Adrenal gland (tissue), 9 donors: ENCODE measurements at regions not wholly inside any gene's neighbourhood (a gene's known extent, or its start where the extent isn't known, plus 50 kb on each side); places are given as distances from the start of the nearest gene placed in this dataset.

ENCODE experiments used
- DNase-seq, 7 donors: peaks; one replicate each; pipeline ENCODE4 v3.0.0-alpha.2; 2019 to 2020
- H3K27ac ChIP-seq, 5 donors: fragments of 200-600 bp; sonication (generic) in 4 of 5; 1 replicate in 3 of 5; 2 replicates in 2 of 5; pipeline versions ENCODE4 v1.5.1 to v1.8.0; 2016 to 2020; ENCODE audit warnings: mild to moderate bottlenecking in 1 of 5
- H3K27me3 ChIP-seq: fragments of 200-600 bp; 2 replicates; pipeline ENCODE4 v1.8.0; 2021
- H3K36me3 ChIP-seq, 2 donors: fragments of 200-600 bp; replicated peaks in 1 of 2; 1 replicate in 1 of 2; 2 replicates in 1 of 2; pipeline versions ENCODE4 v1.5.1 to v1.8.0; 2018 to 2022
- H3K4me1 ChIP-seq, 2 donors: fragments of 200-600 bp; replicated peaks in 1 of 2; 1 replicate in 1 of 2; 2 replicates in 1 of 2; pipeline versions ENCODE4 v1.5.1 to v1.8.0; 2018 to 2021
- H3K4me3 ChIP-seq, 4 donors: fragments of 200-600 bp; sonication (generic) in 3 of 4; one replicate each; pipeline ENCODE4 v1.5.1; 2016 to 2018
- H3K9me3 ChIP-seq, 3 donors: fragments of 200-600 bp; sonication (generic) in 1 of 3; replicated peaks in 1 of 3; 1 replicate in 2 of 3; 2 replicates in 1 of 3; pipeline versions ENCODE4 v1.5.1 to v1.8.0; 2016 to 2021
- POLR2A ChIP-seq, 2 donors: fragments of 450-650 bp; IDR thresholded peaks; one replicate each; pipeline ENCODE4 v1.6.1; 2017; ENCODE audit warnings: antibody characterized with exemption in 2 of 2, mild to moderate bottlenecking in 2 of 2, moderate library complexity in 1 of 2
- WGBS, 4 donors: extraction: QIAGEN DNeasy Blood & Tissue Kit in 2 of 4; methylation state at CpG; one replicate each; pipeline versions ENCODE4 v1.1.5 to v1.1.7; 2013 to 2017; 5-methylcytosine and 5-hydroxymethylcytosine counted together
- intact Hi-C, 2 donors: fragments of 100-400 bp; cut with DNase I; formaldehyde crosslinking; loops; one replicate each; pipeline versions ENCODE4 v1.14.1 to v1.15.0; 2022 to 2023
- TF ChIP-seq, protein P1 (sequence below), 6 experiments: fragments of 450-650 bp in 4 of 6; fragments of 200-600 bp in 2 of 6; sonication (generic) in 1 of 6; IDR thresholded peaks; 1 replicate in 5 of 6; 2 replicates in 1 of 6; pipeline versions ENCODE4 v1.5.1 to v1.8.0; 2016 to 2021; ENCODE audit warnings: antibody characterized with exemption in 6 of 6, mild to moderate bottlenecking in 2 of 6, moderate library complexity in 1 of 6
- donor health status: healthy with polysubstance abuse.
- donor health status: Bipolar disorder and iron deficiency.
- donor health status: DM: yes; HTN: yes; CAD: no.
- donor health status: DM: no; HTN: no; CAD: no.
- donor health status: DM: no; HTN: no; CAD: no.

DNA sequence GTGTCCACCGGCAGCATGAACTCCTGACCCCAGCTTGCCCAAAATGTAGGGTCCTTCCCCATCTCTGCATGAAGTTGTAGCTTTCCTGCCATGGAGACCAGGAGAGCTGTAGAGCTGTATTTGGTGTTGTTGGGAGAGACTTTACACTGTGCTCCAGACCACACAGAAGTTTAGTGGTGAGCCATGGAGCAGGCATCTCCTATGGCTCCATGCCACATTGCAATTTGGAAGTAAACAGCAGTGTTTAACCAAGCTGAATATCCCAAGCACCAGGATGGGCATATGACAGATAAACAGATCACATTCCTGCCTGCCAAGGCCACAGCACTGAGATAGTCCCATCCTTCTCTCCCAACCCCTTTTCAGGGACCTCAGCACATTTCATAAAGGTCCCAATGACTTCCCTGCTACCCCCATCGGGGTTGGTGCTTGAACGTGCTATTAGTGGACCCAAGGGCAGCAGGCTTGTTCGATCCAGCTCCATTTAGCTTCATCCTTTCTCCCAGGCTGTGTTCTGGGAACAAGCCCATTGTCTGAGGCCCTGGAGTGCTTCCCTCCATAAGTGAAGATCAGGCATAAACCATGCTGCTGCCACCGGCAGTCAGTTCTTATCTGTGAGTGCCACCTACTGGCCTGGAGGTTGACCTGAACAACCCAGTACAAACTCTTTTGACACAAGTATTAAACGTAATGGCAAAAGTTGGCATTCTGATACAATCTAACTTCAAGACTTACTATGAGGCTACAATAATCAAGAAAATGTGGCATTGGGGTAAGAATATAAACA lies 172.3 kb upstream of the ATXN7L3B start:
- WGBS, 4 donors = 61 to 81% (median 72%) methylated on average over 5 to 6 of the region's 6 CpGs
- intact Hi-C loops = no loop called here
- Histone ChIP-seq H3K9me3 (no peaks in the 10 kb centered on the region), H3K4me1 (no peaks in the 10 kb centered on the region), H3K27me3 (no peaks in the 10 kb centered on the region), H3K4me3 (no peak overlapping the region), H3K36me3 (no peaks in the 10 kb centered on the region), H3K27ac (no peak overlapping the region)
- TF ChIP-seq, protein P1, sequence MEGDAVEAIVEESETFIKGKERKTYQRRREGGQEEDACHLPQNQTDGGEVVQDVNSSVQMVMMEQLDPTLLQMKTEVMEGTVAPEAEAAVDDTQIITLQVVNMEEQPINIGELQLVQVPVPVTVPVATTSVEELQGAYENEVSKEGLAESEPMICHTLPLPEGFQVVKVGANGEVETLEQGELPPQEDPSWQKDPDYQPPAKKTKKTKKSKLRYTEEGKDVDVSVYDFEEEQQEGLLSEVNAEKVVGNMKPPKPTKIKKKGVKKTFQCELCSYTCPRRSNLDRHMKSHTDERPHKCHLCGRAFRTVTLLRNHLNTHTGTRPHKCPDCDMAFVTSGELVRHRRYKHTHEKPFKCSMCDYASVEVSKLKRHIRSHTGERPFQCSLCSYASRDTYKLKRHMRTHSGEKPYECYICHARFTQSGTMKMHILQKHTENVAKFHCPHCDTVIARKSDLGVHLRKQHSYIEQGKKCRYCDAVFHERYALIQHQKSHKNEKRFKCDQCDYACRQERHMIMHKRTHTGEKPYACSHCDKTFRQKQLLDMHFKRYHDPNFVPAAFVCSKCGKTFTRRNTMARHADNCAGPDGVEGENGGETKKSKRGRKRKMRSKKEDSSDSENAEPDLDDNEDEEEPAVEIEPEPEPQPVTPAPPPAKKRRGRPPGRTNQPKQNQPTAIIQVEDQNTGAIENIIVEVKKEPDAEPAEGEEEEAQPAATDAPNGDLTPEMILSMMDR (IDR thresholded peaks at IDR 0.05) = peak in 4 of 6 experiments; percentile 19 to 32 (median 28)
- TF ChIP-seq POLR2A (IDR thresholded peaks at IDR 0.05) = no peak
- peak in 4 of 7 donors; percentile 11 to 37 (median 27) for DNase-seq

DNA sequence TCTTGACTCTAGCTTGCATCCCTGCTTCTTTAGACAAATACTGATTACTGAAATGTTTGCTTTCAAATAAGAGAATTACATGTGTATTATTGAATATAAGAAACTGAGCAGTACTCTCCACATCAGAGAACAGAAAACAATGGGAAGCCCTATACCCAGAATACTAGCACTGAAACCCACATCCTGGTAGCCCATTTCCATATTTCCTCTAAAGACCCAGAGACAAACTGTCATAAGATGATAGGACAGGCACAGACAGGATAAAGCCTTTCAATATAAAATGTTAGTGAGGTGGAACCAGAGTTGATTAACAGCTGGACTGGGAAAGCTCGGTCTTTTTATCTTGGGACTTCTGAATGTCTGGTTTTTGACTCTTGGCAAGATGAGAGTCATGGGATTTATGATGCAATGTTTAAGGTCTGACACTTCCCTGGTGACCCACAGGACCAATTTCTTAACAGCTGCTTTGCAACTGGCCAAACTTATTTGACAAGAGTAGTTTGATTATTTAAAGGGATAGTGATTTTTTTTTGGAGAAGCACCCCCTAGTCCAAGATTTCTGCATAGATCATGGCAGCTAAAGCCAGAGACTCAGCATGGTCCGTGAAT lies 166.9 kb upstream of the ATXN7L3B start:
- 54 to 59% (median 58%) methylated on average over 2 of the region's 2 CpGs for WGBS, 4 donors
- DNase-seq = no peak
- Histone ChIP-seq H3K36me3 (no peaks in the 10 kb centered on the region), H3K4me3 (no peak overlapping the region), H3K27me3 (no peaks in the 10 kb centered on the region), H3K4me1 (no peaks in the 10 kb centered on the region), H3K27ac (no peak overlapping the region), H3K9me3 (no peaks in the 10 kb centered on the region)
- intact Hi-C loops = no loop called here
- no peak for TF ChIP-seq POLR2A (IDR thresholded peaks at IDR 0.05)
- TF ChIP-seq, protein P1 (IDR thresholded peaks at IDR 0.05) = no peak

DNA sequence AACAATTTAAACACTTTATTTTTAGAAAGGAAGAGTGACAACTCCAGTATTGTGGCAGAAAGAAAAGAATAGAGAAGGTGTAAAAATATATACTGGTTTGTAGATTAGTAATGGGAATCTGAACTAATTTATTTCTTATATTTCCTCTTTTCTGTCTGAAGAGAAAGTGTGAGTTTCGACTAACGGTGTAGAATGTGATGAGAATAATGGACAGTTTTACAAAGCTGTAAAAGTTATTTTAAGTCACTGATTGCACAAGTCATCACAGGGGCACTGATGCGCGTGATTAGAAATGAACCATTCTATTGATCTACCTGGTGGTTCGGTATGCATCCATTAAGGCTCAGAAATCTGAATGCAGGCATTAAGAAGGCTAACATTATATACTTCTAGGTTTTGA lies 158.5 kb upstream of the ATXN7L3B start:
- Histone ChIP-seq H3K36me3 (no peaks in the 10 kb centered on the region), H3K27ac (no peak overlapping the region), H3K4me3 (no peak overlapping the region), H3K4me1 (no peaks in the 10 kb centered on the region), H3K27me3 (no peaks in the 10 kb centered on the region), H3K9me3 (no peaks in the 10 kb centered on the region)
- TF ChIP-seq, protein P1 (IDR thresholded peaks at IDR 0.05) = no peak
- TF ChIP-seq POLR2A (IDR thresholded peaks at IDR 0.05) = no peak
- no peak for DNase-seq
- 83 to 86% (median 85%) methylated on average over 5 of the region's 5 CpGs for WGBS, 4 donors
- intact Hi-C loops = no loop called here

DNA sequence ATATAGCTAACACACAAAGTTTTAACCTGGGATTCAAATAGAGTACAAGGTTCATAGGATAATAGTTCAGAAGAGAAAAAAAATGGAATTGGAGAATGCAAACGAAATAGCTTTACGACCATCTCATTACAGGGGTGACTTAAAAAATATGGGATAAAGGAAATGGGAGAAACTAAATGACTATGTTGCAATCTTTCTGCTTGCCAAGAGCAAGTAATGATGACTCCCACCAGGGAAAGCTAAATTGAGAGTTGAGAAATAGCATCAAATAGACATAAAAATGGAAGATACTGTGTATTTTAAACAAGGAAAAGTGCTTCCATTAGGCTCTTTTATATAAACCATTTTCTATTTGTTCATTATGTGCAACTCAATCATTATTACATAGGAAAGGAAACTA lies 155.7 kb upstream of the ATXN7L3B start:
- H3K9me3 ChIP-seq = no peaks in the 10 kb centered on the region
- H3K4me1 ChIP-seq = no peaks in the 10 kb centered on the region
- TF ChIP-seq, protein P1 (IDR thresholded peaks at IDR 0.05) = no peak
- TF ChIP-seq POLR2A (IDR thresholded peaks at IDR 0.05) = no peak
- intact Hi-C loops = no loop called here
- no peaks in the 10 kb centered on the region for H3K36me3 ChIP-seq
- WGBS, 4 donors = 61 to 76% (median 68%) methylated on average over 2 of the region's 2 CpGs
- no peaks in the 10 kb centered on the region for H3K27me3 ChIP-seq
- H3K27ac ChIP-seq = no peak overlapping the region
- no peak for DNase-seq
- H3K4me3 ChIP-seq = no peak overlapping the region
